H9 (cell line): ENCODE measurements at regions not wholly inside any gene's neighbourhood (a gene's known extent, or its start where the extent isn't known, plus 50 kb on each side); places are given as distances from the start of the nearest gene placed in this dataset.

Experiments
- DNase-seq: peaks from one replicate; pipeline ENCODE4 v3.0.0-alpha.2; 2017
- H2AFZ ChIP-seq: one replicate; pipeline ENCODE4 v1.6.1; 2013; ENCODE audit warnings: mild to moderate bottlenecking, low read length, control low read depth, moderate library complexity
- H2AK5ac ChIP-seq: 2 replicates; pipeline ENCODE4 v1.6.1; 2013; ENCODE audit warnings: low read length, control low read depth, mixed read lengths; ENCODE audit not compliant: insufficient read length
- H2BK120ac ChIP-seq: one replicate; pipeline ENCODE4 v1.6.1; 2013; ENCODE audit warnings: low read depth, mild to moderate bottlenecking, low read length, control low read depth, inconsistent platforms; ENCODE audit not compliant: poor library complexity, severe bottlenecking
- H2BK12ac ChIP-seq: 2 replicates; pipeline ENCODE4 v1.6.1; 2013; ENCODE audit warnings: low read length, control low read depth, mixed read lengths, low read depth; ENCODE audit not compliant: insufficient read length
- H2BK15ac ChIP-seq: 2 replicates; pipeline ENCODE4 v1.6.1; 2013; ENCODE audit warnings: low read depth, low read length, control low read depth
- H2BK20ac ChIP-seq: one replicate; pipeline ENCODE4 v1.6.1; 2013; ENCODE audit warnings: low read depth, mild to moderate bottlenecking, low read length, control low read depth, inconsistent platforms; ENCODE audit not compliant: poor library complexity, severe bottlenecking
- H2BK5ac ChIP-seq: 2 replicates; pipeline ENCODE4 v1.6.1; 2013; ENCODE audit warnings: low read length, control low read depth, mixed read lengths; ENCODE audit not compliant: insufficient read length
- H3K14ac ChIP-seq: 2 replicates; pipeline ENCODE4 v1.6.1; 2013; ENCODE audit warnings: low read length, control low read depth; ENCODE audit not compliant: insufficient read depth
- H3K18ac ChIP-seq: 2 replicates; pipeline ENCODE4 v1.6.1; 2013; ENCODE audit warnings: low read depth, mild to moderate bottlenecking, mixed read lengths, low read length, control low read depth; ENCODE audit not compliant: insufficient read length
- H3K23ac ChIP-seq: 2 replicates; pipeline ENCODE4 v1.6.1; 2013; ENCODE audit warnings: low read length, control low read depth, mixed read lengths, low read depth; ENCODE audit not compliant: insufficient read length
- H3K23me2 ChIP-seq: 2 replicates; pipeline ENCODE4 v1.6.1; 2013; ENCODE audit warnings: low read depth, mild to moderate bottlenecking, mixed read lengths, low read length, control low read depth; ENCODE audit not compliant: insufficient read length, poor library complexity, severe bottlenecking
- H3K27ac ChIP-seq: 2 replicates; pipeline ENCODE4 v1.5.1; 2013; ENCODE audit warnings: low read length, control low read depth, mixed read lengths, low read depth; ENCODE audit not compliant: insufficient read length
- H3K27me3 ChIP-seq: 2 replicates; pipeline ENCODE4 v1.6.1; 2013; ENCODE audit warnings: low read length, control low read depth, inconsistent platforms; ENCODE audit not compliant: insufficient read depth
- H3K4ac ChIP-seq: 2 replicates; pipeline ENCODE4 v1.6.1; 2013; ENCODE audit warnings: low read depth, mild to moderate bottlenecking, control low read depth, inconsistent platforms, low read length, moderate library complexity
- H3K4me1 ChIP-seq: 2 replicates; pipeline ENCODE4 v1.6.1; 2013; ENCODE audit warnings: low read length, control low read depth, inconsistent platforms; ENCODE audit not compliant: insufficient read depth
- H3K4me2 ChIP-seq: 2 replicates; pipeline ENCODE4 v1.6.1; 2013; ENCODE audit warnings: low read length, control low read depth, mixed read lengths; ENCODE audit not compliant: insufficient read length, insufficient read depth
- H3K56ac ChIP-seq: 2 replicates; pipeline ENCODE4 v1.6.1; 2013; ENCODE audit warnings: low read depth, mild to moderate bottlenecking, mixed read lengths, low read length, control low read depth; ENCODE audit not compliant: insufficient read length
- H3K79me1 ChIP-seq: 2 replicates; pipeline ENCODE4 v1.6.1; 2013; ENCODE audit warnings: low read depth, mild to moderate bottlenecking, moderate library complexity, low read length, control low read depth, inconsistent platforms; ENCODE audit not compliant: insufficient read depth, poor library complexity, severe bottlenecking
- H3K79me2 ChIP-seq: 2 replicates; pipeline ENCODE4 v1.6.1; 2013; ENCODE audit warnings: low read length, control low read depth, inconsistent platforms; ENCODE audit not compliant: insufficient read depth
- H3K9ac ChIP-seq: 2 replicates; pipeline ENCODE4 v1.6.1; 2013; ENCODE audit warnings: low read length, control low read depth, mixed read lengths; ENCODE audit not compliant: insufficient read length; ENCODE audit errors: extremely low read depth
- H3K9me3 ChIP-seq: one replicate; pipeline ENCODE4 v1.6.1; 2013; ENCODE audit warnings: low read depth, low read length, inconsistent platforms; ENCODE audit not compliant: control insufficient read depth
- H3T11ph ChIP-seq: one replicate; pipeline ENCODE4 v1.6.1; 2013; ENCODE audit warnings: mild to moderate bottlenecking, low read length, control low read depth, inconsistent platforms
- H4K20me1 ChIP-seq: one replicate; pipeline ENCODE4 v1.6.1; 2013; ENCODE audit not compliant: control insufficient read depth, insufficient read length, insufficient read depth
- H4K5ac ChIP-seq: 2 replicates; pipeline ENCODE4 v1.6.1; 2013; ENCODE audit warnings: low read depth, mild to moderate bottlenecking, mixed read lengths, low read length, control low read depth; ENCODE audit not compliant: insufficient read length
- H4K8ac ChIP-seq: replicated peaks from 2 replicates; pipeline ENCODE4 v1.6.1; 2013; ENCODE audit warnings: low read length, control low read depth, mixed read lengths, low read depth; ENCODE audit not compliant: insufficient read length
- H4K91ac ChIP-seq: 2 replicates; pipeline ENCODE4 v1.6.1; 2013; ENCODE audit warnings: low read depth, mild to moderate bottlenecking, moderate library complexity, mixed read lengths, low read length, control low read depth; ENCODE audit not compliant: insufficient read length
- H3K27ac Mint-ChIP-seq, 3 experiments: 2 replicates in 2 of 3; 3 replicates in 1 of 3; pipeline ENCODE4 v1.8.0; 2020 to 2021; ENCODE audit warnings: mixed read lengths in 3 of 3, mild to moderate bottlenecking in 1 of 3, moderate library complexity in 1 of 3
- H3K27me3 Mint-ChIP-seq: 2 replicates; pipeline ENCODE4 v1.8.0; 2021; ENCODE audit warnings: low read depth, mild to moderate bottlenecking, moderate library complexity, mixed read lengths
- H3K36me3 Mint-ChIP-seq, 3 experiments: 2 replicates in 2 of 3; 3 replicates in 1 of 3; pipeline ENCODE4 v1.8.0; 2020 to 2021; ENCODE audit warnings: low read depth in 3 of 3, mixed read lengths in 3 of 3; ENCODE audit not compliant: insufficient read depth in 1 of 3
- H3K4me1 Mint-ChIP-seq, 2 experiments: 2 replicates each; pipeline ENCODE4 v1.8.0; 2020; ENCODE audit warnings: mixed read lengths in 2 of 2
- H3K4me3 Mint-ChIP-seq, 2 experiments: 2 replicates in 1 of 2; 3 replicates in 1 of 2; pipeline ENCODE4 v1.8.0; 2020 to 2021; ENCODE audit warnings: mild to moderate bottlenecking in 2 of 2, mixed read lengths in 2 of 2, moderate library complexity in 1 of 2
- H3K9me3 Mint-ChIP-seq, 2 experiments: 2 replicates in 1 of 2; 3 replicates in 1 of 2; pipeline ENCODE4 v1.8.0; 2020; ENCODE audit warnings: mild to moderate bottlenecking in 2 of 2, mixed read lengths in 2 of 2, moderate library complexity in 1 of 2
- WGBS: extraction: QIAGEN DNeasy Blood & Tissue Kit; methylation state at CpG from one replicate; pipeline ENCODE4 v1.1.7; 2013; ENCODE audit warnings: missing lambda C conversion rate, low lambda C conversion rate, mixed read lengths; ENCODE audit not compliant: insufficient read length; ENCODE audit errors: extremely low coverage; 5-methylcytosine and 5-hydroxymethylcytosine counted together
- TF ChIP-seq, protein P1 (sequence below): fragments of 200-600 bp; sonication (generic); conservative IDR thresholded peaks from 3 replicates; pipeline ENCODE4 v1.8.0; 2021; ENCODE audit warnings: antibody characterized with exemption, mild to moderate bottlenecking

DNA sequence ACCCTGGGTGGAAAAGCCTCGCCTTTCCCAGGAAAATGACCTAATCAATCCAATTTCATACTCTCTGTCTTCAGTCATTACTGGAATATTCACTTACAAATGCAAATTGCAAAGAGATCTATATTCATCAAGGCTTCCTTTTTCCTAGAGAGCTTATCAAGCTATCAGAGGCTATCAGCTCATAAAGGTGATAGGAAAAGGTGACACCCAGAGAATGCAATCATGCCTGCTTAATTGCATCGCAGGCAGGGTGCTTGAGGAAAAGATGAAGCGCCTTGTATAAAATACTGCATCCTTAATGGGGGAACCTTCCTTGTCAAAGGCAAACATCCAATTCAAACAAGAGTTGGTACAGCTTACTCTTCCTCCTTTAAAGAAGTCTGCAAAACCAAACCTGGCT lies 59.7 kb downstream of the SHANK2 start:
- H4K5ac ChIP-seq: no peak overlapping the region
- no peak overlapping the region for H3K4ac ChIP-seq
- H4K91ac ChIP-seq: no peak overlapping the region
- no peak overlapping the region for H3K27ac ChIP-seq
- no peak overlapping the region for H3K14ac ChIP-seq
- H2AFZ ChIP-seq: no peak overlapping the region
- no peak overlapping the region for H3T11ph ChIP-seq
- peaks cover 6 to 10% of the 10 kb centered on the region in 2 experiments; a peak in 3 of 4 replicates for H3K4me1 Mint-ChIP-seq
- no peak overlapping the region for H4K8ac ChIP-seq
- H3K27me3 Mint-ChIP-seq: no peaks in the 10 kb centered on the region; the same call in 1 of the 2 replicates
- H3K23ac ChIP-seq: no peak overlapping the region
- H3K36me3 Mint-ChIP-seq: peaks cover 13 to 18% (median 16%) of the 10 kb centered on the region in 3 experiments; a peak in 6 of 7 replicates
- no peak overlapping the region for H2BK15ac ChIP-seq
- DNase-seq: no peak
- TF ChIP-seq, protein P1, sequence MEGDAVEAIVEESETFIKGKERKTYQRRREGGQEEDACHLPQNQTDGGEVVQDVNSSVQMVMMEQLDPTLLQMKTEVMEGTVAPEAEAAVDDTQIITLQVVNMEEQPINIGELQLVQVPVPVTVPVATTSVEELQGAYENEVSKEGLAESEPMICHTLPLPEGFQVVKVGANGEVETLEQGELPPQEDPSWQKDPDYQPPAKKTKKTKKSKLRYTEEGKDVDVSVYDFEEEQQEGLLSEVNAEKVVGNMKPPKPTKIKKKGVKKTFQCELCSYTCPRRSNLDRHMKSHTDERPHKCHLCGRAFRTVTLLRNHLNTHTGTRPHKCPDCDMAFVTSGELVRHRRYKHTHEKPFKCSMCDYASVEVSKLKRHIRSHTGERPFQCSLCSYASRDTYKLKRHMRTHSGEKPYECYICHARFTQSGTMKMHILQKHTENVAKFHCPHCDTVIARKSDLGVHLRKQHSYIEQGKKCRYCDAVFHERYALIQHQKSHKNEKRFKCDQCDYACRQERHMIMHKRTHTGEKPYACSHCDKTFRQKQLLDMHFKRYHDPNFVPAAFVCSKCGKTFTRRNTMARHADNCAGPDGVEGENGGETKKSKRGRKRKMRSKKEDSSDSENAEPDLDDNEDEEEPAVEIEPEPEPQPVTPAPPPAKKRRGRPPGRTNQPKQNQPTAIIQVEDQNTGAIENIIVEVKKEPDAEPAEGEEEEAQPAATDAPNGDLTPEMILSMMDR: no peak
- H3K9me3 Mint-ChIP-seq: no peaks in the 10 kb centered on the region; a peak in 1 of 5 replicates
- H2BK20ac ChIP-seq: no peak overlapping the region
- no peaks in the 10 kb centered on the region for H3K23me2 ChIP-seq
- H2BK5ac ChIP-seq: no peak overlapping the region
- H2BK120ac ChIP-seq: no peak overlapping the region
- no peaks in the 10 kb centered on the region for H3K79me1 ChIP-seq
- no peaks in the 10 kb centered on the region for H3K9me3 ChIP-seq
- no peak overlapping the region for H3K27ac Mint-ChIP-seq
- H3K27me3 ChIP-seq: no peaks in the 10 kb centered on the region
- H3K4me2 ChIP-seq: no peak overlapping the region
- no peak overlapping the region for H3K18ac ChIP-seq
- H2BK12ac ChIP-seq: no peak overlapping the region
- no peaks in the 10 kb centered on the region for H3K79me2 ChIP-seq
- H3K4me3 Mint-ChIP-seq: no peak overlapping the region
- WGBS: no CpG with 5 or more reads among the region's 3 CpGs
- no peak overlapping the region for H3K56ac ChIP-seq
- no peak overlapping the region for H3K9ac ChIP-seq
- H2AK5ac ChIP-seq: no peak overlapping the region
- no peaks in the 10 kb centered on the region for H4K20me1 ChIP-seq
- H3K4me1 ChIP-seq: peaks cover 2% of the 10 kb centered on the region; the same call in 1 of the 2 replicates
